Nephron (organoid): ENCODE measurements at regions not wholly inside any gene's neighbourhood (a gene's known extent, or its start where the extent isn't known, plus 50 kb on each side); places are given as distances from the start of the nearest gene placed in this dataset.
A peak's percentile ranks its signal among the peaks of the same experiment; 100 is the strongest.
"Not testable (repeated sequence)": the region's sequence is repeated elsewhere in the genome, so short reads cannot be mapped to it uniquely, and the experiment has no call there.

ENCODE experiments used
- H3K27ac Mint-ChIP-seq, 3 experiments: 2 replicates each; pipeline ENCODE4 v1.8.0; 2020; ENCODE audit warnings: mixed read lengths in 3 of 3, mild to moderate bottlenecking in 2 of 3, moderate library complexity in 1 of 3
- H3K27me3 Mint-ChIP-seq: 2 replicates; pipeline ENCODE4 v1.8.0; 2021; ENCODE audit warnings: low read depth, mild to moderate bottlenecking, moderate library complexity, mixed read lengths
- H3K36me3 Mint-ChIP-seq: 2 replicates; pipeline ENCODE4 v1.8.0; 2020; ENCODE audit warnings: low read depth, mixed read lengths
- H3K4me1 Mint-ChIP-seq: 2 replicates; pipeline ENCODE4 v1.8.0; 2020; ENCODE audit warnings: mixed read lengths
- H3K4me3 Mint-ChIP-seq, 3 experiments: 2 replicates each; pipeline ENCODE4 v1.8.0; 2020; ENCODE audit warnings: mild to moderate bottlenecking in 3 of 3, mixed read lengths in 3 of 3, moderate library complexity in 2 of 3
- H3K9me3 Mint-ChIP-seq: 2 replicates; pipeline ENCODE4 v1.8.0; 2020; ENCODE audit warnings: mixed read lengths
- CTCF ChIP-seq, 3 experiments: fragments of 200-600 bp; sonication (generic); IDR thresholded peaks; one replicate each; pipeline ENCODE4 v1.5.0; 2021; ENCODE audit warnings: antibody characterized with exemption in 3 of 3; ENCODE audit not compliant: unreplicated experiment in 3 of 3

GRCh38 chr22:22060200-22061084, 77.9 kb upstream of the TOP3B start:
- H3K9me3 Mint-ChIP-seq = peaks cover 4% of the 10 kb centered on the region
- H3K27me3 Mint-ChIP-seq = peaks cover 29% of the 10 kb centered on the region
- no peaks in the 10 kb centered on the region for H3K4me1 Mint-ChIP-seq
- H3K4me3 Mint-ChIP-seq = no peak overlapping the region
- H3K27ac Mint-ChIP-seq = no peak overlapping the region
- peak; percentile 27 to 54 (median 36) for TF ChIP-seq CTCF (IDR thresholded peaks at IDR 0.05; ENCODE audit: unreplicated experiment in 3 of 3)
- no peaks in the 10 kb centered on the region for H3K36me3 Mint-ChIP-seq

- H3K27me3 Mint-ChIP-seq = peaks cover 23% of the 10 kb centered on the region
- TF ChIP-seq CTCF (IDR thresholded peaks at IDR 0.05; ENCODE audit: unreplicated experiment in 3 of 3) = no peak
- H3K4me3 Mint-ChIP-seq = no peak overlapping the region
- no peak overlapping the region for H3K27ac Mint-ChIP-seq
- no peaks in the 10 kb centered on the region for H3K36me3 Mint-ChIP-seq
- no peaks in the 10 kb centered on the region for H3K4me1 Mint-ChIP-seq
- H3K9me3 Mint-ChIP-seq = peaks cover 6% of the 10 kb centered on the region
These were observed 76.9 kb upstream of the TOP3B start for GRCh38 chr22:22059291-22060002.

GRCh38 chr22:22058633-22059290, 76.2 kb upstream of the TOP3B start:
- Mint-ChIP-seq H3K27me3 (peaks cover 30% of the 10 kb centered on the region), H3K27ac (no peak overlapping the region), H3K36me3 (no peaks in the 10 kb centered on the region), H3K4me3 (no peak overlapping the region), H3K9me3 (peaks cover 6% of the 10 kb centered on the region), H3K4me1 (no peaks in the 10 kb centered on the region)
- no peak for TF ChIP-seq CTCF (IDR thresholded peaks at IDR 0.05; ENCODE audit: unreplicated experiment in 3 of 3)

GRCh38 chr22:22057617-22058378, 75.2 kb upstream of the TOP3B start:
- Mint-ChIP-seq H3K27me3 (peaks cover 33% of the 10 kb centered on the region), H3K4me3 (no peak overlapping the region), H3K4me1 (no peaks in the 10 kb centered on the region), H3K36me3 (no peaks in the 10 kb centered on the region), H3K27ac (no peak overlapping the region), H3K9me3 (peaks cover 10% of the 10 kb centered on the region)
- TF ChIP-seq CTCF (IDR thresholded peaks at IDR 0.05; ENCODE audit: unreplicated experiment in 3 of 3) = no peak

GRCh38 chr22:22056809-22057594, 74.4 kb upstream of the TOP3B start:
- Mint-ChIP-seq H3K27me3 (peaks cover 41% of the 10 kb centered on the region), H3K27ac (peak overlapping the region in 1 of 3 experiments; percentile 53)
- not testable (repeated sequence) for H3K4me1 Mint-ChIP-seq, H3K9me3 Mint-ChIP-seq, H3K36me3 Mint-ChIP-seq, H3K4me3 Mint-ChIP-seq

- H3K4me3 Mint-ChIP-seq, H3K4me1 Mint-ChIP-seq, H3K9me3 Mint-ChIP-seq, H3K36me3 Mint-ChIP-seq, H3K27ac Mint-ChIP-seq: not testable (repeated sequence)
- H3K27me3 Mint-ChIP-seq = peaks cover 32% of the 10 kb centered on the region
These were observed 70.1 kb upstream of the TOP3B start for GRCh38 chr22:22052548-22053139.

GRCh38 chr22:22051032-22051431, 68.4 kb upstream of the TOP3B start:
- H3K27me3 Mint-ChIP-seq = peaks cover 44% of the 10 kb centered on the region
- not testable (repeated sequence) for H3K27ac Mint-ChIP-seq, H3K4me3 Mint-ChIP-seq, H3K36me3 Mint-ChIP-seq, H3K9me3 Mint-ChIP-seq, H3K4me1 Mint-ChIP-seq
